ENCODE measurements at regions not wholly inside any gene's neighbourhood (a gene's known extent, or its start where the extent isn't known, plus 50 kb on each side); places are given as distances from the start of the nearest gene placed in this dataset.

DNA sequence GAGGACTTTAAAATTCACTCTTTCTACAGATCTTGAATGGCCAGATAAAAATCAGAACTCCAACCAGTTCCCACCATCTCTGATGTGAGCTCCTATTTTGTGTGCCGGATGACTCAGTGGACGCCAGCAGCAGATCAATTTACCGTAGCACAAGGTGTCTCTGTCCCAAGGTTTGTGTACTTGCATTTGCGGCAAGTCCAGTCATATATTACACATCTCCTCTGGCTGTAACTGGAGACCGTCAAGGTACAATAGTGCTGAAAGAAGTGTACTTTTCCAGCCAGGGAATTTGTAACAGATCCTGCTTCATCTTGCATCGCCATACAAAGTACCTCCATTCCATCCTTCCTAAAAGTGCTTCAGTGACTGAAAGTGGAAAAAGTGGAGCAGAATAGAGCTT, 108.2 kb upstream of the SORBS2 start:
- TF ChIP-seq POLR2AphosphoS5 (IDR thresholded peaks at IDR 0.05; ENCODE audit: borderline replicate concordance, low read depth, low read length), result no peak
- TF ChIP-seq EZH2 (IDR thresholded peaks at IDR 0.05), result no peak
- no peak for TF ChIP-seq FOXP2 (optimal IDR thresholded peaks at IDR 0.05; ENCODE audit: control extremely low read depth, extremely low read length, insufficient read depth)
